EH (cell line): ENCODE measurements at regions not wholly inside any gene's neighbourhood (a gene's known extent, or its start where the extent isn't known, plus 50 kb on each side); places are given as distances from the start of the nearest gene placed in this dataset.
A peak's percentile ranks its signal among the peaks of the same experiment; 100 is the strongest.

Source experiments
- DNase-seq: peaks from one replicate; pipeline ENCODE4 v3.0.0-alpha.2; 2015; ENCODE audit warnings: low read depth

DNA sequence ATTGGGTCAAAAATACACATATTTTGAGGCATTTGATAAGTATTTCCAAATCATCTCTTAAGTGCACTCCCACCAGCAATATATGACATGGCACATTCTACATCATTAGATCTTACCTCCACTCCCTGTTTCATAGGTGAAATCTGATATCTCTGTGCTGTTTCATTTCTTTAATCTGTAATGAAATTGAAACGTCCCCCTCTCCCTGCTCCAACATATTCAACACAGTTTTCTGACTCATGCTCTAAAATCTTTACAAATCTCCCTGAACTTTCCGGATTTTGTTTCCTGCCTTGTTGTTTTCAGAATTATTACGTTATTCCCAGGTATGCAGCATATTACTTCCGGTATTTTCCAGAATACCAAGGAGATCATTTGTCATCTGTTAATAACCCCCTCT, 66.1 kb upstream of the AKT3 start:
- peak; percentile 40 for DNase-seq

GRCh38 chr1:243912347-243912746, 62.3 kb upstream of the AKT3 start:
- DNase-seq = no peak

GRCh38 chr1:243910607-243911006, 60.6 kb upstream of the AKT3 start:
- no peak for DNase-seq

DNA sequence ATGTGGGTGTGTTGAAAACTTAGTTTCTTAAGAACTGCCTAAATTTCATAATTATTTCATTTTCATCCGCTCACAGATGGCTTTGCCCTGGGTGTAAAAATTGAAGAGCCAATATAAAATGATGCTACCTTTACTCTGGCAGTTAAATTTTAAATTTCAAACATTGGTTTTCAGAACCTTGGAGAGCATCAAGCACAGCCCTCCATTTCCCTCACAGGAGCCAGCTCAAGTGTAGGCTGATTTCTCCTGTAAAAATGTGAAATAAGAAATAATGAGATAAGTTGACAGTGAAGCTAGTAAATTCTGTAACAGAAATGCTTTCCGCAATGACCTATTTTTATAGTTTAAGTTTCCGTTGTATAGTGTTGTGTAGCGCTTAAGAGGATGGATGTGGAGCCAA, 53.9 kb upstream of the AKT3 start:
- DNase-seq = peak; percentile 51

GRCh38 chr1:243903041-243903440, 53.0 kb upstream of the AKT3 start:
- no peak for DNase-seq

DNA sequence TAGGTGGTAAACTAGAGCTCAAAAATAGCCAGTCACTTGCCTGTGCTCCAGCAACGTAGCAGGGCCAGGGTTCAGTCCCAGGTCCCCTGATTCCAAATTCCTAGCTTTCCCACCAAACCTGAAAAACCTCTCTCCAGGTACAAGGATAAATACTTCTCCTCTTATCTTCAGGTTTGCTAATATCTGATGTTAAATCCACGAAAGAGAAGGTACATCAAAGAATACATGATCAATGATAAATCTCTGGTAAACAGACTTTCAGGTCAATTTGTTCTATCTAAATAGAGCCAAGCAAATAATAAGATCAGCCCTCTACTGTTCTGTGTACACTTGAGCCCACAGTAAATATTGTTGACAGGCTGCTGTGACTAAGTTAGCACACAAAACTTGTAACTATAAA, 52.1 kb upstream of the AKT3 start:
- no peak for DNase-seq
